Caco-2 (cell line): ENCODE measurements at regions not wholly inside any gene's neighbourhood (a gene's known extent, or its start where the extent isn't known, plus 50 kb on each side); places are given as distances from the start of the nearest gene placed in this dataset.

Experiments used
- BruUV-seq: library from RNA; stranded (reverse); fragments of 400-500 nt; replicated peaks from 2 replicates; lab custom pipeline; 2021; lab: Mats Ljungman, UMichigan
- CTCF ChIA-PET: fragments of 300-600 bp; sonication (Branson Sonifier 250); formaldehyde crosslinking; loops from one replicate; lab custom pipeline; 2022; ENCODE audit warnings: antibody characterized with exemption; lab: Charles Lee
- POLR2A ChIA-PET: fragments of 300-600 bp; sonication (Branson Sonifier 250); formaldehyde crosslinking; loops from one replicate; lab custom pipeline; 2022; ENCODE audit warnings: antibody characterized with exemption; lab: Charles Lee
- DNase-seq, 2 experiments: peaks; one replicate each; pipeline versions ENCODE4 v3.0.0 to v3.0.0-alpha.2; 2020 to 2022
- H3K27me3 ChIP-seq: replicated peaks from 2 replicates; pipeline ENCODE4 v1.6.0; 2011; ENCODE audit warnings: low read length; ENCODE audit not compliant: control insufficient read depth, insufficient read depth
- H3K36me3 ChIP-seq: 2 replicates; pipeline ENCODE4 v1.5.1; 2011; ENCODE audit warnings: low read length; ENCODE audit not compliant: control insufficient read depth, insufficient read depth
- H3K4me1 ChIP-seq: fragments of 250-450 bp; sonication (Bioruptor Pico); 2 replicates; pipeline ENCODE4 v1.5.1; 2020; ENCODE audit warnings: mild to moderate bottlenecking
- H3K4me3 ChIP-seq: 2 replicates; pipeline ENCODE4 v1.5.1; 2011; ENCODE audit warnings: low read depth, mild to moderate bottlenecking, control low read depth, low read length
- H3K9me3 ChIP-seq: fragments of 250-450 bp; sonication (Bioruptor Pico); 2 replicates; pipeline ENCODE4 v1.5.1; 2020; ENCODE audit warnings: mild to moderate bottlenecking, moderate library complexity
- H3K27ac Mint-ChIP-seq: one replicate; pipeline ENCODE4 v1.8.0; 2022; ENCODE audit warnings: mixed read lengths; ENCODE audit not compliant: unreplicated experiment
- H3K27me3 Mint-ChIP-seq: one replicate; pipeline ENCODE4 v1.8.0; 2022; ENCODE audit warnings: mixed read lengths; ENCODE audit not compliant: insufficient read depth, unreplicated experiment
- H3K36me3 Mint-ChIP-seq: one replicate; pipeline ENCODE4 v1.8.0; 2022; ENCODE audit warnings: mild to moderate bottlenecking, mixed read lengths; ENCODE audit not compliant: insufficient read depth, unreplicated experiment
- H3K4me1 Mint-ChIP-seq: one replicate; pipeline ENCODE4 v1.8.0; 2022; ENCODE audit warnings: low read depth, mixed read lengths; ENCODE audit not compliant: unreplicated experiment
- H3K4me3 Mint-ChIP-seq: one replicate; pipeline ENCODE4 v1.8.0; 2022; ENCODE audit warnings: mild to moderate bottlenecking, moderate library complexity, mixed read lengths; ENCODE audit not compliant: unreplicated experiment
- H3K9me3 Mint-ChIP-seq: one replicate; pipeline ENCODE4 v1.8.0; 2022; ENCODE audit warnings: mixed read lengths; ENCODE audit not compliant: unreplicated experiment
- intact Hi-C: fragments of 100-400 bp; cut with micrococcal nuclease; formaldehyde crosslinking; loops from one replicate; pipeline ENCODE4 v1.10.0; 2022; ENCODE audit not compliant: unreplicated experiment
- TF ChIP-seq, protein P1 (sequence below), 2 experiments: fragments of 200-600 bp in 1 of 2; IDR thresholded peaks; 1 replicate in 1 of 2; 2 replicates in 1 of 2; pipeline versions ENCODE4 v1.5.1 to v1.8.0; 2011 to 2022; ENCODE audit warnings: antibody characterized with exemption in 1 of 2, control low read depth in 1 of 2, inconsistent platforms in 1 of 2, low read depth in 1 of 2, low read length in 1 of 2, mild to moderate bottlenecking in 1 of 2, moderate library complexity in 1 of 2; ENCODE audit not compliant: insufficient read depth in 1 of 2, severe bottlenecking in 1 of 2, unreplicated experiment in 1 of 2

DNA sequence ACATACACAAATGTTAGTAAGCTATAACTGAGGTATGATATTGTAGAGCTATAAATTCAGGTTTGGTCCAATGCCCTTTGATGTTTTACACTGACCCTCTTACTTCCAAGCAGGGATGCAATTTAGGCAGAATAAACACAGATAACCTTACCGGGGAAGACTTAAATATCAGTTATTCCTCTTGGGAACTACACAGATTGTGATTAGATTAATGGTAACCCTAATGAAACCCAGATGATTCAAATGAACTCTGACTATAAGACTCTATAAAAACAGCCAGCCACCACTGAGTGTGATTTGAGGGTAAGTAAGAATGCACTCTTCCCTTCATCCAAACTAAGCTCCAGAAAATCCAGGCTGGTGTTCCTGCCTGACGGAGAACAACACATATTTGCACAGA, 891.1 kb downstream of the NXPH1 start:
- no TSS peak for BruUV-seq

DNA sequence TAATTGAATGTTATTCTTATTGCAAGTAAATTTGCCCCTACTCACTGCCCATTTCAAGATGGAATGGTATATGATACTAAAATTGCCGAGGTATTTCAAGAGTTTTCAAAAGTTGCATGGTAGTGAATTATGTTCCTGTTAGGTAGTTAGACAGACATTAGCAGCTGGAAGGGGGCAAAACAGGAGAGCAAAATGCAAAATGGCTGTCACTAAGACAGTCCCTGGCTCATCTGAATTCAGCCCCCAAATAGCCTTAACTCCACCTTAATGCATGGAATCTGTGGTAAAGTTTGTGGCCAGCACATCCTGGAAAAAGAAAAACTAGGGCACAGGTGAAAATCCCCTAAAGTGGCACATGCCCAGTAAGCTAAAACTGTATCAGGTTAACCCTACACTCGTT, 894.9 kb downstream of the NXPH1 start:
- no TSS peak for BruUV-seq
- no peaks in the 10 kb centered on the region for H3K36me3 ChIP-seq
- no peak overlapping the region for H3K4me3 Mint-ChIP-seq
- no peaks in the 10 kb centered on the region for H3K27me3 Mint-ChIP-seq
- H3K9me3 Mint-ChIP-seq, result no peaks in the 10 kb centered on the region
- intact Hi-C loops, result no loop called here
- H3K4me1 Mint-ChIP-seq, result no peaks in the 10 kb centered on the region
- no peak overlapping the region for H3K27ac Mint-ChIP-seq
- no peaks in the 10 kb centered on the region for H3K9me3 ChIP-seq
- ChIA-PET CTCF (no interaction called here), POLR2A (no interaction called here)
- no peaks in the 10 kb centered on the region for H3K27me3 ChIP-seq
- H3K4me3 ChIP-seq, result no peak overlapping the region
- no peak for DNase-seq
- no peaks in the 10 kb centered on the region; the same call in 1 of the 2 replicates for H3K4me1 ChIP-seq
- TF ChIP-seq, protein P1, sequence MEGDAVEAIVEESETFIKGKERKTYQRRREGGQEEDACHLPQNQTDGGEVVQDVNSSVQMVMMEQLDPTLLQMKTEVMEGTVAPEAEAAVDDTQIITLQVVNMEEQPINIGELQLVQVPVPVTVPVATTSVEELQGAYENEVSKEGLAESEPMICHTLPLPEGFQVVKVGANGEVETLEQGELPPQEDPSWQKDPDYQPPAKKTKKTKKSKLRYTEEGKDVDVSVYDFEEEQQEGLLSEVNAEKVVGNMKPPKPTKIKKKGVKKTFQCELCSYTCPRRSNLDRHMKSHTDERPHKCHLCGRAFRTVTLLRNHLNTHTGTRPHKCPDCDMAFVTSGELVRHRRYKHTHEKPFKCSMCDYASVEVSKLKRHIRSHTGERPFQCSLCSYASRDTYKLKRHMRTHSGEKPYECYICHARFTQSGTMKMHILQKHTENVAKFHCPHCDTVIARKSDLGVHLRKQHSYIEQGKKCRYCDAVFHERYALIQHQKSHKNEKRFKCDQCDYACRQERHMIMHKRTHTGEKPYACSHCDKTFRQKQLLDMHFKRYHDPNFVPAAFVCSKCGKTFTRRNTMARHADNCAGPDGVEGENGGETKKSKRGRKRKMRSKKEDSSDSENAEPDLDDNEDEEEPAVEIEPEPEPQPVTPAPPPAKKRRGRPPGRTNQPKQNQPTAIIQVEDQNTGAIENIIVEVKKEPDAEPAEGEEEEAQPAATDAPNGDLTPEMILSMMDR (IDR thresholded peaks at IDR 0.05; ENCODE audit: insufficient read depth in 1 of 2, low read depth in 1 of 2, low read length in 1 of 2, severe bottlenecking in 1 of 2, unreplicated experiment in 1 of 2), result no peak
- H3K36me3 Mint-ChIP-seq, result no peaks in the 10 kb centered on the region

More for the DNA sequence above, 891.1 kb downstream of the NXPH1 start:
- Mint-ChIP-seq H3K4me3 (no peak overlapping the region), H3K27me3 (peaks cover 4% of the 10 kb centered on the region), H3K36me3 (no peaks in the 10 kb centered on the region), H3K27ac (no peak overlapping the region), H3K9me3 (no peaks in the 10 kb centered on the region), H3K4me1 (no peaks in the 10 kb centered on the region)
- POLR2A ChIA-PET, result no interaction called here
- intact Hi-C loops, result no loop called here
- Histone ChIP-seq H3K9me3 (no peaks in the 10 kb centered on the region), H3K4me3 (no peak overlapping the region), H3K27me3 (no peaks in the 10 kb centered on the region), H3K4me1 (no peaks in the 10 kb centered on the region; the same call in 1 of the 2 replicates), H3K36me3 (no peaks in the 10 kb centered on the region)
- TF ChIP-seq, protein P1 (IDR thresholded peaks at IDR 0.05; ENCODE audit: insufficient read depth in 1 of 2, low read depth in 1 of 2, low read length in 1 of 2, severe bottlenecking in 1 of 2, unreplicated experiment in 1 of 2), result no peak
- no peak for DNase-seq
- CTCF ChIA-PET, result no interaction called here

DNA sequence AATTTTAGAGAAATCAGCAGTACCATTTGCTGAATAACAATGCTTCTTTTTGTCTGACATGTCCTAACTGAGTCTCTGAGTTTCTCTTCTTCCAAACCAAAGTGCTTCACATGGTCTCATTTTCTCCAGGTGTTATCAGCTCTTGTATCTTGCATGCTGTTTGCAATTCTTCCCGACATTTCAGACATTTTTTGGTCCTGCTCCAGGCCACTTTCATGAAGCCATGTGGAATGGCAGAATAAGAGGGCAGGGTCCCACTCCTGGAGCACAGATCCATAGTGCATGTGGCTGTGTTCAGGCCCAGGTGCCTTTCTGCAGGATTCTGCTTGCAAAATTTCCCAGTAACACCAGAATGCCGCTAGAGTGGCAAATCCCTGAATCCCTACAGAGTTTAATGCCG, 916.2 kb downstream of the NXPH1 start:
- intact Hi-C loops, result no loop called here
- H3K9me3 ChIP-seq, result no peaks in the 10 kb centered on the region
- ChIA-PET POLR2A (no interaction called here), CTCF (no interaction called here)
- Mint-ChIP-seq H3K4me1 (peaks cover 6% of the 10 kb centered on the region), H3K9me3 (no peaks in the 10 kb centered on the region), H3K36me3 (no peaks in the 10 kb centered on the region), H3K27ac (no peak overlapping the region), H3K4me3 (no peak overlapping the region), H3K27me3 (peaks cover 4% of the 10 kb centered on the region)
- TF ChIP-seq, protein P1 (IDR thresholded peaks at IDR 0.05; ENCODE audit: insufficient read depth in 1 of 2, low read depth in 1 of 2, low read length in 1 of 2, severe bottlenecking in 1 of 2, unreplicated experiment in 1 of 2), result no peak
- no peaks in the 10 kb centered on the region for H3K27me3 ChIP-seq
- no peak overlapping the region for H3K4me3 ChIP-seq
- no peak for DNase-seq
- no peaks in the 10 kb centered on the region for H3K4me1 ChIP-seq
- no peaks in the 10 kb centered on the region for H3K36me3 ChIP-seq
- no TSS peak for BruUV-seq
